ENCODE measurements at regions not wholly inside any gene's neighbourhood (a gene's known extent, or its start where the extent isn't known, plus 50 kb on each side); places are given as distances from the start of the nearest gene placed in this dataset.

GRCh38 chrX:40402831-40403533 lies 177.8 kb upstream of the ATP6AP2 start:
- Mint-ChIP-seq H3K4me1 (ENCODE audit: unreplicated experiment) (peaks cover 5% of the 10 kb centered on the region), H3K4me3 (no peak overlapping the region), H3K27ac (no peak overlapping the region), H3K9me3 (peaks cover 1% of the 10 kb centered on the region), H3K36me3 (no peaks in the 10 kb centered on the region), H3K27me3 (no peaks in the 10 kb centered on the region)
- no peak for TF ChIP-seq CTCF (conservative IDR thresholded peaks at IDR 0.05)
- DNase-seq (ENCODE audit: extremely low spot score, unreplicated experiment) = no peak

- no peak for DNase-seq (ENCODE audit: extremely low spot score, unreplicated experiment)
- TF ChIP-seq CTCF (conservative IDR thresholded peaks at IDR 0.05) = no peak
- no peak overlapping the region for H3K4me3 Mint-ChIP-seq
- no peaks in the 10 kb centered on the region for H3K36me3 Mint-ChIP-seq
- no peaks in the 10 kb centered on the region for H3K4me1 Mint-ChIP-seq (ENCODE audit: unreplicated experiment)
- no peaks in the 10 kb centered on the region for H3K27me3 Mint-ChIP-seq
- peaks cover 5% of the 10 kb centered on the region for H3K9me3 Mint-ChIP-seq
- H3K27ac Mint-ChIP-seq = no peak overlapping the region
Measured at GRCh38 chrX:40395102-40395501, 185.7 kb upstream of the ATP6AP2 start.

GRCh38 chrX:40394302-40394701 lies 186.5 kb upstream of the ATP6AP2 start:
- no peaks in the 10 kb centered on the region for H3K4me1 Mint-ChIP-seq (ENCODE audit: unreplicated experiment)
- DNase-seq (ENCODE audit: extremely low spot score, unreplicated experiment) = no peak
- TF ChIP-seq CTCF (conservative IDR thresholded peaks at IDR 0.05) = no peak
- peaks cover 8% of the 10 kb centered on the region for H3K9me3 Mint-ChIP-seq
- no peak overlapping the region for H3K27ac Mint-ChIP-seq
- H3K4me3 Mint-ChIP-seq = no peak overlapping the region
- H3K27me3 Mint-ChIP-seq = no peaks in the 10 kb centered on the region
- no peaks in the 10 kb centered on the region for H3K36me3 Mint-ChIP-seq

- H3K4me3 Mint-ChIP-seq = no peak overlapping the region
- H3K4me1 Mint-ChIP-seq (ENCODE audit: unreplicated experiment) = no peaks in the 10 kb centered on the region
- peaks cover 8% of the 10 kb centered on the region for H3K9me3 Mint-ChIP-seq
- no peak for DNase-seq (ENCODE audit: extremely low spot score, unreplicated experiment)
- no peak overlapping the region for H3K27ac Mint-ChIP-seq
- no peak for TF ChIP-seq CTCF (conservative IDR thresholded peaks at IDR 0.05)
- no peaks in the 10 kb centered on the region for H3K36me3 Mint-ChIP-seq
- no peaks in the 10 kb centered on the region for H3K27me3 Mint-ChIP-seq
Measured at GRCh38 chrX:40392599-40392998, 188.2 kb upstream of the ATP6AP2 start.

- no peak for DNase-seq (ENCODE audit: extremely low spot score, unreplicated experiment)
- TF ChIP-seq CTCF (conservative IDR thresholded peaks at IDR 0.05) = no peak
- Mint-ChIP-seq H3K4me1 (ENCODE audit: unreplicated experiment) (no peaks in the 10 kb centered on the region), H3K4me3 (no peak overlapping the region), H3K9me3 (peaks cover 3% of the 10 kb centered on the region), H3K27me3 (no peaks in the 10 kb centered on the region), H3K36me3 (no peaks in the 10 kb centered on the region), H3K27ac (no peak overlapping the region)
Measured at GRCh38 chrX:40391662-40392061, 189.1 kb upstream of the ATP6AP2 start.
